A549 (cell line): ENCODE measurements at regions not wholly inside any gene's neighbourhood (a gene's known extent, or its start where the extent isn't known, plus 50 kb on each side); places are given as distances from the start of the nearest gene placed in this dataset.

Experiments
- ATAC-seq, 2 experiments: fragments of 200-7000 bp in 1 of 2; fragments of >200 bp in 1 of 2; cut with Nextera tagmentation in 1 of 2; cut with Tn5 transposase in 1 of 2; 3 replicates each; pipeline versions ENCODE4 v1.8.0 to v1.9.1; 2018 to 2020; ENCODE audit warnings: mild to moderate bottlenecking in 1 of 2, moderate library complexity in 1 of 2
- CTCF ChIA-PET: fragments of 300-600 bp; sonication (Branson Sonifier 250); formaldehyde crosslinking; extraction: SDS; loops from one replicate; lab custom pipeline; 2021; ENCODE audit warnings: antibody characterized with exemption, inconsistent platforms; lab: Yijun Ruan, JAX
- POLR2A ChIA-PET: fragments of 350-600 bp; formaldehyde crosslinking; extraction: SDS; loops from one replicate; lab custom pipeline; 2021; ENCODE audit warnings: antibody characterized with exemption, inconsistent platforms; lab: Yijun Ruan, JAX
- DNase-seq, 2 experiments: peaks; one replicate each; pipeline versions ENCODE4 v3.0.0 to v3.0.0-alpha.2; 2011 to 2016; ENCODE audit warnings: low read depth in 1 of 2, low spot score in 1 of 2
- FAIRE-seq: peaks from 2 replicates; lab custom pipeline; 2011; peaks lifted over from hg19 to GRCh38; lab: Jason Lieb, UNC
- H3K27ac ChIP-seq, 2 experiments: fragments of >200 bp; sonication (Bioruptor Twin); formaldehyde crosslinking; 3 replicates each; pipeline ENCODE4 v1.5.1; 2016 to 2017
- H3K4me1 ChIP-seq: fragments of >200 bp; sonication (Bioruptor Twin); formaldehyde crosslinking; 3 replicates; pipeline ENCODE4 v1.6.1; 2016
- H3K4me2 ChIP-seq: fragments of >200 bp; sonication (Bioruptor Twin); formaldehyde crosslinking; 3 replicates; pipeline ENCODE4 v1.6.1; 2016
- H3K4me3 ChIP-seq: fragments of >200 bp; sonication (Bioruptor Twin); formaldehyde crosslinking; 3 replicates; pipeline ENCODE4 v1.5.1; 2016
- H3K9me3 ChIP-seq: fragments of >200 bp; sonication (Bioruptor Twin); formaldehyde crosslinking; 3 replicates; pipeline ENCODE4 v1.6.1; 2016
- CBX8 ChIP-seq: fragments of 200-600 bp; sonication (generic); IDR thresholded peaks from 2 replicates; pipeline ENCODE4 v1.6.1; 2016
- FOSL2 ChIP-seq, 2 experiments: fragments of 450-650 bp in 1 of 2; fragments of >200 bp in 1 of 2; sonication (Bioruptor Twin) in 1 of 2; formaldehyde crosslinking; IDR thresholded peaks; 2 replicates each; pipeline versions ENCODE4 v1.5.0 to v1.6.1; 2016 to 2020; ENCODE audit warnings: mild to moderate bottlenecking in 1 of 2, moderate library complexity in 1 of 2
- HDAC2 ChIP-seq: fragments of 200-600 bp; sonication (generic); IDR thresholded peaks from 2 replicates; pipeline ENCODE4 v1.6.1; 2016
- KDM1A ChIP-seq: fragments of 200-600 bp; sonication (generic); IDR thresholded peaks from 2 replicates; pipeline ENCODE4 v1.6.1; 2016; ENCODE audit warnings: low read depth, mild to moderate bottlenecking
- POLR2A ChIP-seq: IDR thresholded peaks from 2 replicates; pipeline ENCODE4 v1.6.1; 2012; ENCODE audit warnings: mild to moderate bottlenecking, low read length
- SMC3 ChIP-seq: fragments of >200 bp; sonication (Bioruptor Twin); formaldehyde crosslinking; IDR thresholded peaks from 3 replicates; pipeline ENCODE4 v1.6.1; 2018; ENCODE audit warnings: inconsistent platforms
- ZC3H11A ChIP-seq: fragments of 450-650 bp; IDR thresholded peaks from 2 replicates; pipeline ENCODE4 v1.6.1; 2014; ENCODE audit warnings: antibody characterized with exemption, mild to moderate bottlenecking
- ZFP36 ChIP-seq: fragments of 450-650 bp; IDR thresholded peaks from 2 replicates; pipeline ENCODE4 v1.6.1; 2014; ENCODE audit warnings: borderline replicate concordance; ENCODE audit not compliant: partially characterized antibody
- WGBS: methylation state at CpG from one replicate; pipeline ENCODE4 v1.1.6; 2017; ENCODE audit errors: missing lambda C conversion rate; 5-methylcytosine and 5-hydroxymethylcytosine counted together
- TF ChIP-seq, protein P1 (sequence below): fragments of 200-600 bp; sonication (generic); IDR thresholded peaks from 2 replicates; pipeline ENCODE4 v1.6.1; 2016; ENCODE audit warnings: antibody characterized with exemption, mild to moderate bottlenecking, moderate library complexity
- TF ChIP-seq, protein P2 (sequence below): fragments of 150-350 bp; IDR thresholded peaks from 2 replicates; pipeline ENCODE4 v1.6.1; 2014; ENCODE audit warnings: low read depth, mild to moderate bottlenecking, low read length
- TF ChIP-seq, protein P3 (sequence below): IDR thresholded peaks from 2 replicates; pipeline ENCODE4 v1.6.1; 2012
- TF ChIP-seq, protein P4 (sequence below): fragments of >200 bp; sonication (Bioruptor Twin); formaldehyde crosslinking; IDR thresholded peaks from 2 replicates; pipeline ENCODE4 v1.6.1; 2016
- TF ChIP-seq, protein P5 (sequence below): fragments of >200 bp; sonication (Bioruptor Twin); formaldehyde crosslinking; IDR thresholded peaks from 3 replicates; pipeline ENCODE4 v1.6.1; 2016

DNA sequence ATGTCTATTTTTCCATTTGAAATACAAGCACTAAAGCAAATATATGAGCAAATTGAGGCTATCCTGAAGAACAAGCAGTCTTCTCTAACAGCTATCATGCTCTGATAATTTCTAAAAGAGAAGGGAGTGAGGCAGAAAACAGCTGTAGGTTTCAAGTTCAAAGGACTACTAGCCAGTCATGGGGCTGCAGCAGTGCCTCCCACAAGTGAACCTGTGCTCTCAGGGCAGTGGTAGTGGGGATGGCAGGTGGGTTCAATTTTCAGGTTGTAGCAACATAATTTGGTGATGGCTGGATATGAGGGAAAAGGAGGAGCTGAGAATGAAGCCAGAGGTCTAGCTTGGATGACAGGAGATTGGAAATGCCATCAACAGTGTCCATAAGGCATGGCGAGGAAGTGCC, 93.5 kb upstream of the ARHGAP20 start (continued):
- TF ChIP-seq, protein P1, sequence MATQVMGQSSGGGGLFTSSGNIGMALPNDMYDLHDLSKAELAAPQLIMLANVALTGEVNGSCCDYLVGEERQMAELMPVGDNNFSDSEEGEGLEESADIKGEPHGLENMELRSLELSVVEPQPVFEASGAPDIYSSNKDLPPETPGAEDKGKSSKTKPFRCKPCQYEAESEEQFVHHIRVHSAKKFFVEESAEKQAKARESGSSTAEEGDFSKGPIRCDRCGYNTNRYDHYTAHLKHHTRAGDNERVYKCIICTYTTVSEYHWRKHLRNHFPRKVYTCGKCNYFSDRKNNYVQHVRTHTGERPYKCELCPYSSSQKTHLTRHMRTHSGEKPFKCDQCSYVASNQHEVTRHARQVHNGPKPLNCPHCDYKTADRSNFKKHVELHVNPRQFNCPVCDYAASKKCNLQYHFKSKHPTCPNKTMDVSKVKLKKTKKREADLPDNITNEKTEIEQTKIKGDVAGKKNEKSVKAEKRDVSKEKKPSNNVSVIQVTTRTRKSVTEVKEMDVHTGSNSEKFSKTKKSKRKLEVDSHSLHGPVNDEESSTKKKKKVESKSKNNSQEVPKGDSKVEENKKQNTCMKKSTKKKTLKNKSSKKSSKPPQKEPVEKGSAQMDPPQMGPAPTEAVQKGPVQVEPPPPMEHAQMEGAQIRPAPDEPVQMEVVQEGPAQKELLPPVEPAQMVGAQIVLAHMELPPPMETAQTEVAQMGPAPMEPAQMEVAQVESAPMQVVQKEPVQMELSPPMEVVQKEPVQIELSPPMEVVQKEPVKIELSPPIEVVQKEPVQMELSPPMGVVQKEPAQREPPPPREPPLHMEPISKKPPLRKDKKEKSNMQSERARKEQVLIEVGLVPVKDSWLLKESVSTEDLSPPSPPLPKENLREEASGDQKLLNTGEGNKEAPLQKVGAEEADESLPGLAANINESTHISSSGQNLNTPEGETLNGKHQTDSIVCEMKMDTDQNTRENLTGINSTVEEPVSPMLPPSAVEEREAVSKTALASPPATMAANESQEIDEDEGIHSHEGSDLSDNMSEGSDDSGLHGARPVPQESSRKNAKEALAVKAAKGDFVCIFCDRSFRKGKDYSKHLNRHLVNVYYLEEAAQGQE, result no peak

DNA sequence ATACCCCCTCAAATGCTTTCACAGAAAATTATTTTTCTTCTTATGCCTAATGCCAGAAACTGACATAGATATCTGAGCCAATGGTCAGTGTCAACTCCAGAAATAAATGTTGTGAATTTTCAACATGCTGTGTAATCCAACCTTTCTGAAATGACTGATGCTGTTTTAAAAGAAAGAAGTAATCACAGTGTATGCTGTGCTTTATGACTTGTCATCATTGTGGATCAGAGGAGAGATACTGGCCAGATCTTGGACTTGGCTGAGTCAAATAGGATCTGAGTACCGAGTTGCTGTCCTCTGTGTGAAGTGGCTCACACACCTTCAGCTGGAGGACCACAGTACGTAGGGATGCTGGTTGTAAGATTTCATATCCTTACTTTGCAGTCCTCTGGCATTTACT, 89.9 kb upstream of the ARHGAP20 start:
- DNase-seq, result no peak
- Histone ChIP-seq H3K9me3 (no peaks in the 10 kb centered on the region), H3K27ac (no peak overlapping the region), H3K4me1 (no peaks in the 10 kb centered on the region), H3K4me2 (no peak overlapping the region), H3K4me3 (no peak overlapping the region)
- ATAC-seq, result no peak
- ChIA-PET POLR2A (no interaction called here), CTCF (no interaction called here)
- FAIRE-seq, result no peak
- no peak for TF ChIP-seq HDAC2
- TF ChIP-seq CBX8, result no peak
- TF ChIP-seq SMC3, result no peak
- no peak for TF ChIP-seq ZFP36
- no peak for TF ChIP-seq KDM1A
- TF ChIP-seq, protein P2, sequence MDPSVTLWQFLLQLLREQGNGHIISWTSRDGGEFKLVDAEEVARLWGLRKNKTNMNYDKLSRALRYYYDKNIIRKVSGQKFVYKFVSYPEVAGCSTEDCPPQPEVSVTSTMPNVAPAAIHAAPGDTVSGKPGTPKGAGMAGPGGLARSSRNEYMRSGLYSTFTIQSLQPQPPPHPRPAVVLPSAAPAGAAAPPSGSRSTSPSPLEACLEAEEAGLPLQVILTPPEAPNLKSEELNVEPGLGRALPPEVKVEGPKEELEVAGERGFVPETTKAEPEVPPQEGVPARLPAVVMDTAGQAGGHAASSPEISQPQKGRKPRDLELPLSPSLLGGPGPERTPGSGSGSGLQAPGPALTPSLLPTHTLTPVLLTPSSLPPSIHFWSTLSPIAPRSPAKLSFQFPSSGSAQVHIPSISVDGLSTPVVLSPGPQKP, result no peak
- 11% methylated on average over 2 of the region's 2 CpGs for WGBS

DNA sequence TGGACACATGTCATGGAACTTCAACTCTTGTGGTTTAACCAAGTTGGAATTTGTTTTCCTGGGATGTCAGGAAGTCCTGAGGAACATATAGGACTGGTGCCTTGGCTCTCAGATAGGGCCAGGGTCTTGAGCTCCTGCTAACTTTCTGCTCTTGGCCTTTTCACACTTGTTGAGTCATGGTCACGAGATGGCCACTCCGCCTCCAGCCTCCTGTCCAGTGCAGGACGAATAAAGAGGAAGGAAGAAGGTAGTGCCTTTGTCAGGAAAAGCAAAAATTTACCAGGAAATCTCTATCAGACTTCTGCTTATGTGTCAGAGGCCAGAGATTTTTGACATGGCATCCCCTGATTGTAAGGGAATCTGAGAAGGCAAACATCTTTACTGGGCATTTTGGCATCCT, 89.1 kb upstream of the ARHGAP20 start:
- H3K4me2 ChIP-seq, result no peak overlapping the region
- ChIA-PET CTCF (no interaction called here), POLR2A (no interaction called here)
- WGBS, result 5% methylated on average over 3 of the region's 3 CpGs
- H3K4me3 ChIP-seq, result no peak overlapping the region
- FAIRE-seq (no peak), DNase-seq (no peak), ATAC-seq (no peak)
- TF ChIP-seq, protein P3, sequence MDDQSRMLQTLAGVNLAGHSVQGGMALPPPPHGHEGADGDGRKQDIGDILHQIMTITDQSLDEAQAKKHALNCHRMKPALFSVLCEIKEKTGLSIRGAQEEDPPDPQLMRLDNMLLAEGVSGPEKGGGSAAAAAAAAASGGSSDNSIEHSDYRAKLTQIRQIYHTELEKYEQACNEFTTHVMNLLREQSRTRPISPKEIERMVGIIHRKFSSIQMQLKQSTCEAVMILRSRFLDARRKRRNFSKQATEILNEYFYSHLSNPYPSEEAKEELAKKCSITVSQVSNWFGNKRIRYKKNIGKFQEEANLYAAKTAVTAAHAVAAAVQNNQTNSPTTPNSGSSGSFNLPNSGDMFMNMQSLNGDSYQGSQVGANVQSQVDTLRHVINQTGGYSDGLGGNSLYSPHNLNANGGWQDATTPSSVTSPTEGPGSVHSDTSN, result no peak
- TF ChIP-seq, protein P2, result no peak
- TF ChIP-seq ZC3H11A (no peak), FOSL2 (IDR thresholded peaks at IDR 0.05) (no peak), FOSL2 (CRISPR knock-in tag; IDR thresholded peaks at IDR 0.05) (no peak), ZFP36 (no peak), POLR2A (no peak)
- TF ChIP-seq, protein P4, sequence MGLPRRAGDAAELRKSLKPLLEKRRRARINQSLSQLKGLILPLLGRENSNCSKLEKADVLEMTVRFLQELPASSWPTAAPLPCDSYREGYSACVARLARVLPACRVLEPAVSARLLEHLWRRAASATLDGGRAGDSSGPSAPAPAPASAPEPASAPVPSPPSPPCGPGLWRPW, result no peak
- TF ChIP-seq, protein P5, sequence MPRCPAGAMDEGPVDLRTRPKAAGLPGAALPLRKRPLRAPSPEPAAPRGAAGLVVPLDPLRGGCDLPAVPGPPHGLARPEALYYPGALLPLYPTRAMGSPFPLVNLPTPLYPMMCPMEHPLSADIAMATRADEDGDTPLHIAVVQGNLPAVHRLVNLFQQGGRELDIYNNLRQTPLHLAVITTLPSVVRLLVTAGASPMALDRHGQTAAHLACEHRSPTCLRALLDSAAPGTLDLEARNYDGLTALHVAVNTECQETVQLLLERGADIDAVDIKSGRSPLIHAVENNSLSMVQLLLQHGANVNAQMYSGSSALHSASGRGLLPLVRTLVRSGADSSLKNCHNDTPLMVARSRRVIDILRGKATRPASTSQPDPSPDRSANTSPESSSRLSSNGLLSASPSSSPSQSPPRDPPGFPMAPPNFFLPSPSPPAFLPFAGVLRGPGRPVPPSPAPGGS, result no peak
- no peaks in the 10 kb centered on the region for H3K9me3 ChIP-seq
- H3K27ac ChIP-seq, result no peak overlapping the region
- H3K4me1 ChIP-seq, result no peaks in the 10 kb centered on the region
